HL-60 (cell line): ENCODE measurements at regions not wholly inside any gene's neighbourhood (a gene's known extent, or its start where the extent isn't known, plus 50 kb on each side); places are given as distances from the start of the nearest gene placed in this dataset.

Experiments
- DNase-seq, 2 experiments: peaks; one replicate each; pipeline ENCODE4 v3.0.0-alpha.2; 2010 to 2020; ENCODE audit warnings: low read depth in 1 of 2, low spot score in 1 of 2
- H3K27ac ChIP-seq: fragments of 250-450 bp; sonication (Bioruptor Pico); replicated peaks from 2 replicates; pipeline ENCODE4 v1.5.1; 2020; ENCODE audit warnings: mild to moderate bottlenecking, moderate library complexity
- H3K27me3 ChIP-seq: fragments of 250-450 bp; sonication (Bioruptor Pico); 2 replicates; pipeline ENCODE4 v1.5.1; 2021; ENCODE audit warnings: mild to moderate bottlenecking, moderate library complexity; ENCODE audit not compliant: insufficient read depth, poor library complexity, severe bottlenecking
- H3K4me3 ChIP-seq: replicated peaks from 2 replicates; pipeline ENCODE4 v1.5.1; 2011; ENCODE audit warnings: mild to moderate bottlenecking, control low read depth, low read length; ENCODE audit not compliant: insufficient read depth
- CTCF ChIP-seq: IDR thresholded peaks from one replicate; pipeline ENCODE4 v1.5.1; 2011; ENCODE audit warnings: low read length, control low read depth, inconsistent platforms; ENCODE audit not compliant: insufficient read depth
- GABPA ChIP-seq: IDR thresholded peaks from 2 replicates; pipeline ENCODE4 v1.6.1; 2012; ENCODE audit warnings: low read depth
- POLR2AphosphoS5 ChIP-seq: IDR thresholded peaks from 2 replicates; pipeline ENCODE4 v1.6.1; 2012; ENCODE audit warnings: low read depth
- REST ChIP-seq: IDR thresholded peaks from 2 replicates; pipeline ENCODE4 v1.6.1; 2012; ENCODE audit warnings: low read depth; ENCODE audit not compliant: insufficient replicate concordance
- SPI1 ChIP-seq: IDR thresholded peaks from 2 replicates; pipeline ENCODE4 v1.6.1; 2012; ENCODE audit warnings: low read depth, mild to moderate bottlenecking, borderline replicate concordance

GRCh38 chr11:15783619-15784018, 572.7 kb downstream of the SOX6 start:
- no peaks in the 10 kb centered on the region for H3K27me3 ChIP-seq
- no peak overlapping the region for H3K27ac ChIP-seq
- no peak for TF ChIP-seq POLR2AphosphoS5
- no peak for TF ChIP-seq CTCF
- TF ChIP-seq GABPA: no peak
- no peak for TF ChIP-seq REST
- TF ChIP-seq SPI1: no peak
- no peak overlapping the region for H3K4me3 ChIP-seq
- DNase-seq: no peak

GRCh38 chr11:15793043-15793996, 563.0 kb downstream of the SOX6 start:
- Histone ChIP-seq H3K4me3 (no peak overlapping the region), H3K27ac (no peak overlapping the region), H3K27me3 (no peaks in the 10 kb centered on the region)
- no peak for TF ChIP-seq REST
- no peak for TF ChIP-seq SPI1
- no peak for TF ChIP-seq CTCF
- no peak for TF ChIP-seq POLR2AphosphoS5
- no peak for TF ChIP-seq GABPA
- DNase-seq: peak in 1 of 2 experiments; percentile 11

- Histone ChIP-seq H3K4me3 (no peak overlapping the region), H3K27ac (no peak overlapping the region), H3K27me3 (no peaks in the 10 kb centered on the region)
- no peak for DNase-seq
- TF ChIP-seq REST (no peak), CTCF (no peak), GABPA (no peak), SPI1 (no peak), POLR2AphosphoS5 (no peak)
Observed at GRCh38 chr11:15794361-15795150, 561.8 kb downstream of the SOX6 start.
